HEK293 (cell line): ENCODE measurements at regions not wholly inside any gene's neighbourhood (a gene's known extent, or its start where the extent isn't known, plus 50 kb on each side); places are given as distances from the start of the nearest gene placed in this dataset.

ENCODE experiments used
- MZF1 ChIP-seq: fragments of 450-650 bp; formaldehyde crosslinking; IDR thresholded peaks from 2 replicates; pipeline ENCODE4 v1.5.1; 2017; ENCODE audit warnings: missing biosample characterization, missing genetic modification characterization, borderline replicate concordance
- TCF7L2 ChIP-seq: IDR thresholded peaks from 2 replicates; pipeline ENCODE4 v1.6.1; 2011; ENCODE audit warnings: low read depth, mild to moderate bottlenecking, inconsistent platforms, low read length, moderate library complexity, borderline replicate concordance
- YY1 ChIP-seq: fragments of 450-650 bp; formaldehyde crosslinking; IDR thresholded peaks from 2 replicates; pipeline ENCODE4 v1.5.1; 2018; ENCODE audit warnings: missing biosample characterization, missing genetic modification characterization
- ZBTB21 ChIP-seq: fragments of 450-650 bp; formaldehyde crosslinking; IDR thresholded peaks from 2 replicates; pipeline ENCODE4 v1.5.1; 2017; ENCODE audit warnings: missing biosample characterization, missing genetic modification characterization
- ZBTB8A ChIP-seq: fragments of 450-650 bp; formaldehyde crosslinking; IDR thresholded peaks from 2 replicates; pipeline ENCODE4 v1.5.1; 2016; ENCODE audit warnings: missing biosample characterization, missing genetic modification characterization
- ZNF175 ChIP-seq: fragments of 450-650 bp; formaldehyde crosslinking; IDR thresholded peaks from 2 replicates; pipeline ENCODE4 v1.5.1; 2016; ENCODE audit warnings: missing biosample characterization, missing genetic modification characterization
- ZNF280D ChIP-seq: fragments of 450-650 bp; formaldehyde crosslinking; IDR thresholded peaks from 2 replicates; pipeline ENCODE4 v1.5.1; 2016; ENCODE audit warnings: missing biosample characterization, missing genetic modification characterization
- ZNF488 ChIP-seq: fragments of 450-650 bp; formaldehyde crosslinking; IDR thresholded peaks from 2 replicates; pipeline ENCODE4 v1.5.1; 2016; ENCODE audit warnings: missing biosample characterization, missing genetic modification characterization
- ZNF664 ChIP-seq: fragments of 450-650 bp; formaldehyde crosslinking; IDR thresholded peaks from 2 replicates; pipeline ENCODE4 v1.5.1; 2016; ENCODE audit warnings: missing biosample characterization, missing genetic modification characterization
- ZNF670 ChIP-seq: fragments of 450-650 bp; formaldehyde crosslinking; IDR thresholded peaks from 2 replicates; pipeline ENCODE4 v1.5.1; 2016; ENCODE audit warnings: missing biosample characterization, missing genetic modification characterization, low read depth
- ZNF830 ChIP-seq: fragments of 450-650 bp; IDR thresholded peaks from 2 replicates; pipeline ENCODE4 v1.5.0; 2018; ENCODE audit warnings: missing biosample characterization, missing genetic modification characterization, low read depth, mild to moderate bottlenecking, moderate library complexity
- TF ChIP-seq, protein P1 (sequence below): fragments of 450-650 bp; formaldehyde crosslinking; IDR thresholded peaks from 2 replicates; pipeline ENCODE4 v1.5.1; 2016; ENCODE audit warnings: missing biosample characterization, missing genetic modification characterization

DNA sequence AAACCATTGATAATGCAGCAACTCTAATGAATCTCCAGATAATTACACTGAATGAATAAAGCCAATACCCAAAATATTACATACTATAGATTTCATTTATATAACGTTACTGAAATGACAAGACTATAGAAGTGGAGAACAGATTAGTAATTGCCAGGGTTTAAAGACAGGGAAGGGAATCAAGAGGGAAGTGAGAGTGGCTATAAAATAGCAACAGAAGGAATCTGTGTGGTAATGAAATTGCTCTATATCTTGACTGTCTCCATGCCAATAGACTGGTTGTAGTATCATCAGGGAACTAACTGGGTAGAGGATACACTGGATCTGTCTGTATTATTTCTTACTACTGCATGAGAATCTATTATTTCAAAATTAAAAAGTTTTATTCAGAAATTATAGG, 396.5 kb upstream of the RPS23 start:
- no peak for TF ChIP-seq ZNF488
- no peak for TF ChIP-seq ZNF175 (tag by site-specific recombination)
- no peak for TF ChIP-seq ZBTB8A (tag by site-specific recombination)
- TF ChIP-seq ZNF280D = no peak
- TF ChIP-seq TCF7L2 = no peak
- no peak for TF ChIP-seq ZNF670 (tag by site-specific recombination)
- no peak for TF ChIP-seq ZNF830 (tag by site-specific recombination)
- no peak for TF ChIP-seq YY1
- TF ChIP-seq, protein P1, sequence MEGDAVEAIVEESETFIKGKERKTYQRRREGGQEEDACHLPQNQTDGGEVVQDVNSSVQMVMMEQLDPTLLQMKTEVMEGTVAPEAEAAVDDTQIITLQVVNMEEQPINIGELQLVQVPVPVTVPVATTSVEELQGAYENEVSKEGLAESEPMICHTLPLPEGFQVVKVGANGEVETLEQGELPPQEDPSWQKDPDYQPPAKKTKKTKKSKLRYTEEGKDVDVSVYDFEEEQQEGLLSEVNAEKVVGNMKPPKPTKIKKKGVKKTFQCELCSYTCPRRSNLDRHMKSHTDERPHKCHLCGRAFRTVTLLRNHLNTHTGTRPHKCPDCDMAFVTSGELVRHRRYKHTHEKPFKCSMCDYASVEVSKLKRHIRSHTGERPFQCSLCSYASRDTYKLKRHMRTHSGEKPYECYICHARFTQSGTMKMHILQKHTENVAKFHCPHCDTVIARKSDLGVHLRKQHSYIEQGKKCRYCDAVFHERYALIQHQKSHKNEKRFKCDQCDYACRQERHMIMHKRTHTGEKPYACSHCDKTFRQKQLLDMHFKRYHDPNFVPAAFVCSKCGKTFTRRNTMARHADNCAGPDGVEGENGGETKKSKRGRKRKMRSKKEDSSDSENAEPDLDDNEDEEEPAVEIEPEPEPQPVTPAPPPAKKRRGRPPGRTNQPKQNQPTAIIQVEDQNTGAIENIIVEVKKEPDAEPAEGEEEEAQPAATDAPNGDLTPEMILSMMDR (tag by site-specific recombination) = no peak
- no peak for TF ChIP-seq ZNF664 (tag by site-specific recombination)
- no peak for TF ChIP-seq MZF1
- no peak for TF ChIP-seq ZBTB21 (tag by site-specific recombination)
